Thoracic aorta (tissue), 2 donors: ENCODE measurements at regions not wholly inside any gene's neighbourhood (a gene's known extent, or its start where the extent isn't known, plus 50 kb on each side); places are given as distances from the start of the nearest gene placed in this dataset.

Source experiments
- ATAC-seq: fragments of 150-250 bp; one replicate; pipeline ENCODE4 v1.8.0; 2017; ENCODE audit warnings: low read depth; ENCODE audit not compliant: insufficient number of reproducible peaks, low FRiP score
- DNase-seq: peaks from one replicate; pipeline ENCODE4 v3.0.0-alpha.2; 2020; ENCODE audit warnings: low spot score
- H3K27ac ChIP-seq, 2 donors: fragments of 200-600 bp; sonication (generic); 1 replicate in 1 of 2; 2 replicates in 1 of 2; pipeline ENCODE4 v1.5.1; 2016; ENCODE audit warnings: mild to moderate bottlenecking in 2 of 2, moderate library complexity in 2 of 2
- H3K27me3 ChIP-seq: fragments of 200-600 bp; sonication (generic); replicated peaks from 2 replicates; pipeline ENCODE4 v1.6.0; 2016; ENCODE audit warnings: mild to moderate bottlenecking; ENCODE audit not compliant: insufficient read depth
- H3K36me3 ChIP-seq: fragments of 200-600 bp; sonication (generic); one replicate; pipeline ENCODE4 v1.5.1; 2016
- H3K4me1 ChIP-seq, 2 donors: fragments of 200-600 bp; sonication (generic); 1 replicate in 1 of 2; 2 replicates in 1 of 2; pipeline versions ENCODE4 v1.5.1 to v1.6.0; 2016; ENCODE audit warnings: low read depth in 2 of 2, mild to moderate bottlenecking in 1 of 2; ENCODE audit not compliant: control insufficient read depth in 1 of 2
- H3K4me3 ChIP-seq: fragments of 200-600 bp; sonication (generic); 2 replicates; pipeline ENCODE4 v1.5.1; 2016; ENCODE audit warnings: mild to moderate bottlenecking
- H3K9me3 ChIP-seq: fragments of 200-600 bp; sonication (generic); 2 replicates; pipeline ENCODE4 v1.5.1; 2016
- CTCF ChIP-seq: fragments of 200-600 bp; sonication (generic); IDR thresholded peaks from one replicate; pipeline ENCODE4 v1.5.1; 2019; ENCODE audit warnings: antibody characterized with exemption

GRCh38 chr4:180284267-180284666 is 1958.9 kb upstream of the TENM3 start:
- H3K27me3 ChIP-seq: no peaks in the 10 kb centered on the region

GRCh38 chr4:180285796-180286195 is 1957.4 kb upstream of the TENM3 start:
- no peaks in the 10 kb centered on the region for H3K36me3 ChIP-seq
- no peak overlapping the region for H3K27ac ChIP-seq
- no peaks in the 10 kb centered on the region for H3K4me1 ChIP-seq
- DNase-seq (no peak), ATAC-seq (no peak)
- H3K4me3 ChIP-seq: no peak overlapping the region
- no peaks in the 10 kb centered on the region for H3K27me3 ChIP-seq
- H3K9me3 ChIP-seq: no peaks in the 10 kb centered on the region
- TF ChIP-seq CTCF: no peak

More at GRCh38 chr4:180284267-180284666, 1958.9 kb upstream of the TENM3 start:
- Histone ChIP-seq H3K4me3 (no peak overlapping the region), H3K4me1 (no peaks in the 10 kb centered on the region), H3K27ac (no peak overlapping the region), H3K36me3 (no peaks in the 10 kb centered on the region), H3K9me3 (no peaks in the 10 kb centered on the region)
- ATAC-seq: no peak
- no peak for TF ChIP-seq CTCF
- DNase-seq: no peak

GRCh38 chr4:180292339-180292738 is 1950.9 kb upstream of the TENM3 start:
- Histone ChIP-seq H3K27me3 (no peaks in the 10 kb centered on the region), H3K4me3 (no peak overlapping the region), H3K27ac (no peak overlapping the region), H3K4me1 (no peaks in the 10 kb centered on the region), H3K36me3 (no peaks in the 10 kb centered on the region), H3K9me3 (no peaks in the 10 kb centered on the region)
- DNase-seq (no peak), ATAC-seq (no peak)
- no peak for TF ChIP-seq CTCF

- Histone ChIP-seq H3K4me1 (no peaks in the 10 kb centered on the region), H3K36me3 (no peaks in the 10 kb centered on the region), H3K4me3 (no peak overlapping the region), H3K9me3 (no peaks in the 10 kb centered on the region), H3K27me3 (no peaks in the 10 kb centered on the region), H3K27ac (no peak overlapping the region)
- TF ChIP-seq CTCF: no peak
- no peak for DNase-seq
- no peak for ATAC-seq
Observed at GRCh38 chr4:180296036-180296599, 1947.1 kb upstream of the TENM3 start.

- H3K36me3 ChIP-seq: no peaks in the 10 kb centered on the region
- H3K27me3 ChIP-seq: no peaks in the 10 kb centered on the region
- H3K4me3 ChIP-seq: no peak overlapping the region
- no peak for ATAC-seq
- no peak for TF ChIP-seq CTCF
- no peaks in the 10 kb centered on the region for H3K9me3 ChIP-seq
- no peak for DNase-seq
- no peaks in the 10 kb centered on the region for H3K4me1 ChIP-seq
- H3K27ac ChIP-seq: no peak overlapping the region
Observed at GRCh38 chr4:180304321-180304720, 1938.9 kb upstream of the TENM3 start.
